GM19452 (cell line): ENCODE measurements at regions not wholly inside any gene's neighbourhood (a gene's known extent, or its start where the extent isn't known, plus 50 kb on each side); places are given as distances from the start of the nearest gene placed in this dataset.
"Not testable (repeated sequence)": the region's sequence is repeated elsewhere in the genome, so short reads cannot be mapped to it uniquely, and the experiment has no call there.

Experiments
- ATAC-seq: cut with Tn5 transposase; IDR thresholded peaks from one replicate; pipeline ENCODE4 v1.9.1; 2021; ENCODE audit not compliant: unreplicated experiment

GRCh38 chr20:4322499-4322898, 73.4 kb upstream of the ADRA1D start:
- ATAC-seq = no peak

- ATAC-seq = no peak
Measured at GRCh38 chr20:4320291-4320690, 71.2 kb upstream of the ADRA1D start.

- no peak for ATAC-seq
Measured at GRCh38 chr20:4318891-4319290, 69.8 kb upstream of the ADRA1D start.

- ATAC-seq = not testable (repeated sequence)
Measured at GRCh38 chr20:4310616-4311015, 61.5 kb upstream of the ADRA1D start.

GRCh38 chr20:4306206-4306605, 57.1 kb upstream of the ADRA1D start:
- no peak for ATAC-seq

- no peak for ATAC-seq
Measured at GRCh38 chr20:4305091-4305490, 56.0 kb upstream of the ADRA1D start.

GRCh38 chr20:4304601-4305000, 55.5 kb upstream of the ADRA1D start:
- ATAC-seq = no peak

- no peak for ATAC-seq
Measured at GRCh38 chr20:4303136-4303535, 54.0 kb upstream of the ADRA1D start.

GRCh38 chr20:4300921-4301320, 51.8 kb upstream of the ADRA1D start:
- ATAC-seq = no peak

GRCh38 chr20:4300401-4300800, 51.3 kb upstream of the ADRA1D start:
- ATAC-seq = no peak

GRCh38 chr20:4299773-4300172, 50.7 kb upstream of the ADRA1D start:
- ATAC-seq = no peak

GRCh38 chr20:4299216-4299615, 50.1 kb upstream of the ADRA1D start:
- ATAC-seq = no peak
